NK-92 (cell line): ENCODE measurements at regions not wholly inside any gene's neighbourhood (a gene's known extent, or its start where the extent isn't known, plus 50 kb on each side); places are given as distances from the start of the nearest gene placed in this dataset.

Experiments
- DNase-seq: peaks from one replicate; lab custom pipeline; 2025; ENCODE audit not compliant: unreplicated experiment; lab: John Stamatoyannopoulos, UW

GRCh38 chr7:67547183-67547907 lies 550.7 kb downstream of the TYW1 start:
- DNase-seq = no peak

GRCh38 chr7:67549126-67549525 lies 552.5 kb downstream of the TYW1 start:
- no peak for DNase-seq

GRCh38 chr7:67550801-67551436 lies 554.3 kb downstream of the TYW1 start:
- DNase-seq = no peak

GRCh38 chr7:67552738-67553137 lies 556.1 kb downstream of the TYW1 start:
- DNase-seq = no peak

GRCh38 chr7:67553378-67553777 lies 556.7 kb downstream of the TYW1 start:
- DNase-seq = no peak

GRCh38 chr7:67554986-67555385 lies 558.4 kb downstream of the TYW1 start:
- DNase-seq = no peak

- no peak for DNase-seq
Observed at GRCh38 chr7:67564959-67565358, 568.3 kb downstream of the TYW1 start.

- DNase-seq = no peak
Observed at GRCh38 chr7:67566101-67566500, 569.5 kb downstream of the TYW1 start.

GRCh38 chr7:67571026-67571545 lies 574.5 kb downstream of the TYW1 start:
- no peak for DNase-seq

GRCh38 chr7:67573639-67574038 lies 577.0 kb downstream of the TYW1 start:
- DNase-seq = no peak

- no peak for DNase-seq
Observed at GRCh38 chr7:67588631-67589030, 592.0 kb downstream of the TYW1 start.

GRCh38 chr7:67589183-67589582 lies 592.5 kb downstream of the TYW1 start:
- DNase-seq = no peak

GRCh38 chr7:67590649-67591048 lies 594.0 kb downstream of the TYW1 start:
- DNase-seq = no peak

GRCh38 chr7:67593794-67594193 lies 597.2 kb downstream of the TYW1 start:
- no peak for DNase-seq

GRCh38 chr7:67595431-67596180 lies 599.0 kb downstream of the TYW1 start:
- DNase-seq = no peak

- DNase-seq = no peak
Observed at GRCh38 chr7:67597161-67597560, 600.5 kb downstream of the TYW1 start.

- no peak for DNase-seq
Observed at GRCh38 chr7:67598469-67598868, 601.8 kb downstream of the TYW1 start.

GRCh38 chr7:67599331-67600062 lies 602.9 kb downstream of the TYW1 start:
- no peak for DNase-seq

- DNase-seq = no peak
Observed at GRCh38 chr7:67602246-67602887, 605.7 kb downstream of the TYW1 start.

- DNase-seq = no peak
Observed at GRCh38 chr7:67604461-67605386, 608.1 kb downstream of the TYW1 start.
